Prostate gland (tissue), 2 donors: ENCODE measurements at regions not wholly inside any gene's neighbourhood (a gene's known extent, or its start where the extent isn't known, plus 50 kb on each side); places are given as distances from the start of the nearest gene placed in this dataset.

ENCODE experiments used
- DNase-seq: peaks from one replicate; pipeline ENCODE4 v3.0.0-alpha.2; 2019; ENCODE audit warnings: low spot score
- H3K27ac ChIP-seq, 2 donors: fragments of 200-600 bp; sonication (generic); 2 replicates each; pipeline ENCODE4 v1.5.1; 2017 to 2019
- H3K27me3 ChIP-seq: fragments of 200-600 bp; sonication (generic); replicated peaks from 2 replicates; pipeline ENCODE4 v1.5.1; 2019; ENCODE audit not compliant: insufficient read depth
- H3K36me3 ChIP-seq, 2 donors: fragments of 200-600 bp; sonication (generic); 1 replicate in 1 of 2; 2 replicates in 1 of 2; pipeline versions ENCODE4 v1.5.1 to v1.8.1; 2017 to 2019
- H3K4me1 ChIP-seq: fragments of 200-600 bp; sonication (generic); replicated peaks from 2 replicates; pipeline ENCODE4 v1.5.1; 2019
- H3K4me3 ChIP-seq, 2 donors: fragments of 200-600 bp; sonication (generic); 2 replicates each; pipeline ENCODE4 v1.5.1; 2017 to 2019
- H3K9me3 ChIP-seq: fragments of 200-600 bp; sonication (generic); 2 replicates; pipeline ENCODE4 v1.5.1; 2017
- POLR2A ChIP-seq: fragments of 450-650 bp; IDR thresholded peaks from one replicate; pipeline ENCODE4 v1.6.1; 2016; ENCODE audit warnings: antibody characterized with exemption, mild to moderate bottlenecking
- POLR2AphosphoS5 ChIP-seq: sonication (generic); formaldehyde crosslinking; IDR thresholded peaks from one replicate; pipeline ENCODE4 v1.6.1; 2017; ENCODE audit warnings: antibody characterized with exemption
- whole genome bisulfite sequencing: methylation state at CpG from one replicate; pipeline ENCODE4 v1.1.5; 2018; 5-methylcytosine and 5-hydroxymethylcytosine counted together
- intact Hi-C: fragments of 100-400 bp; cut with DNase I; formaldehyde crosslinking; loops from one replicate; pipeline ENCODE4 v1.14.2; 2022
- TF ChIP-seq, protein P1 (sequence below), 4 experiments: fragments of 200-600 bp in 2 of 4; fragments of 450-650 bp in 2 of 4; sonication (generic) in 2 of 4; IDR thresholded peaks; 1 replicate in 3 of 4; 2 replicates in 1 of 4; pipeline ENCODE4 v1.5.1; 2016 to 2019; ENCODE audit warnings: antibody characterized with exemption in 4 of 4, mild to moderate bottlenecking in 2 of 4, moderate library complexity in 2 of 4

DNA sequence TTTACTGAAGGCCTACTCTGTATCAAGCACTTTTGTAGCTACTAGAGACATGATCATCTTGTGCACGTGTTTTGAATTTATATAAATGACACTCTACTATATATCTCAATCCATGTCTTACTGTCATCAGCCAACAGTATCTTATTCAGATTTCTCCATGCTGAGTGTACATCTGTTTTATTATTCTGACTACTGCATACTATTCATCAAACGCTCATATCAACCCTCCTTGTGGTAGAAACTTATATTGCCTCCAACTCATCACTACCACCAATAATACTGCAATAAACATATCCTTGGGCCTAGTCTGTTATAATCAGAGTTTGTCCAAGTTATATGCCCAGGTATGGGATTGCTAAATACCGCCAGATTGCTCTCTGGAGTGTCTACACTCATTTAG, 81.6 kb upstream of the IRF2BP2 start:
- intact Hi-C loops, result no loop called here
- Histone ChIP-seq H3K27me3 (no peaks in the 10 kb centered on the region), H3K27ac (no peak overlapping the region)

GRCh38 chr1:234690872-234691271, 80.9 kb upstream of the IRF2BP2 start:
- Histone ChIP-seq H3K4me3 (no peak overlapping the region), H3K9me3 (no peaks in the 10 kb centered on the region), H3K4me1 (no peaks in the 10 kb centered on the region), H3K27ac (no peak overlapping the region), H3K36me3 (no peaks in the 10 kb centered on the region), H3K27me3 (no peaks in the 10 kb centered on the region)
- intact Hi-C loops, result no loop called here
- 75% methylated on average over 2 of the region's 2 CpGs for WGBS
- no peak for TF ChIP-seq POLR2AphosphoS5
- DNase-seq, result no peak

More for the DNA sequence above, 81.6 kb upstream of the IRF2BP2 start:
- no peak for DNase-seq
- no peaks in the 10 kb centered on the region for H3K36me3 ChIP-seq
- H3K4me1 ChIP-seq, result no peaks in the 10 kb centered on the region
- H3K4me3 ChIP-seq, result no peak overlapping the region
- no peaks in the 10 kb centered on the region for H3K9me3 ChIP-seq
- WGBS, result 61% methylated on average over 3 of the region's 3 CpGs
- TF ChIP-seq POLR2AphosphoS5, result no peak
- TF ChIP-seq, protein P1, sequence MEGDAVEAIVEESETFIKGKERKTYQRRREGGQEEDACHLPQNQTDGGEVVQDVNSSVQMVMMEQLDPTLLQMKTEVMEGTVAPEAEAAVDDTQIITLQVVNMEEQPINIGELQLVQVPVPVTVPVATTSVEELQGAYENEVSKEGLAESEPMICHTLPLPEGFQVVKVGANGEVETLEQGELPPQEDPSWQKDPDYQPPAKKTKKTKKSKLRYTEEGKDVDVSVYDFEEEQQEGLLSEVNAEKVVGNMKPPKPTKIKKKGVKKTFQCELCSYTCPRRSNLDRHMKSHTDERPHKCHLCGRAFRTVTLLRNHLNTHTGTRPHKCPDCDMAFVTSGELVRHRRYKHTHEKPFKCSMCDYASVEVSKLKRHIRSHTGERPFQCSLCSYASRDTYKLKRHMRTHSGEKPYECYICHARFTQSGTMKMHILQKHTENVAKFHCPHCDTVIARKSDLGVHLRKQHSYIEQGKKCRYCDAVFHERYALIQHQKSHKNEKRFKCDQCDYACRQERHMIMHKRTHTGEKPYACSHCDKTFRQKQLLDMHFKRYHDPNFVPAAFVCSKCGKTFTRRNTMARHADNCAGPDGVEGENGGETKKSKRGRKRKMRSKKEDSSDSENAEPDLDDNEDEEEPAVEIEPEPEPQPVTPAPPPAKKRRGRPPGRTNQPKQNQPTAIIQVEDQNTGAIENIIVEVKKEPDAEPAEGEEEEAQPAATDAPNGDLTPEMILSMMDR (IDR thresholded peaks at IDR 0.05), result no peak
- TF ChIP-seq POLR2A, result no peak

GRCh38 chr1:234689236-234689635, 79.3 kb upstream of the IRF2BP2 start:
- intact Hi-C loops, result no loop called here
- no peaks in the 10 kb centered on the region for H3K36me3 ChIP-seq
- no peak for DNase-seq

GRCh38 chr1:234687011-234687410, 77.0 kb upstream of the IRF2BP2 start:
- H3K27me3 ChIP-seq, result no peaks in the 10 kb centered on the region
- no peaks in the 10 kb centered on the region for H3K36me3 ChIP-seq
- no peak overlapping the region for H3K4me3 ChIP-seq
- 87% methylated on average over 2 of the region's 2 CpGs for WGBS
- no peak overlapping the region for H3K27ac ChIP-seq
- H3K4me1 ChIP-seq, result no peaks in the 10 kb centered on the region
- intact Hi-C loops, result no loop called here
- TF ChIP-seq POLR2A (no peak), POLR2AphosphoS5 (no peak)
- TF ChIP-seq, protein P1 (IDR thresholded peaks at IDR 0.05), result no peak
- DNase-seq, result no peak
- no peaks in the 10 kb centered on the region for H3K9me3 ChIP-seq

More at GRCh38 chr1:234689236-234689635, 79.3 kb upstream of the IRF2BP2 start:
- no peaks in the 10 kb centered on the region for H3K9me3 ChIP-seq
- H3K4me3 ChIP-seq, result no peak overlapping the region
- WGBS, result 87% methylated on average over 3 of the region's 3 CpGs
- TF ChIP-seq, protein P1 (IDR thresholded peaks at IDR 0.05), result no peak
- no peak for TF ChIP-seq POLR2AphosphoS5
- TF ChIP-seq POLR2A, result no peak
- no peaks in the 10 kb centered on the region for H3K4me1 ChIP-seq
- no peak overlapping the region for H3K27ac ChIP-seq
- H3K27me3 ChIP-seq, result no peaks in the 10 kb centered on the region

- H3K4me3 ChIP-seq, result no peak overlapping the region
- H3K9me3 ChIP-seq, result no peaks in the 10 kb centered on the region
- no peaks in the 10 kb centered on the region for H3K4me1 ChIP-seq
- intact Hi-C loops, result no loop called here
- TF ChIP-seq, protein P1 (IDR thresholded peaks at IDR 0.05), result no peak
- TF ChIP-seq POLR2A (no peak), POLR2AphosphoS5 (no peak)
- H3K36me3 ChIP-seq, result no peaks in the 10 kb centered on the region
- no peak overlapping the region for H3K27ac ChIP-seq
- no peaks in the 10 kb centered on the region for H3K27me3 ChIP-seq
- DNase-seq, result no peak
- 97% methylated on average over 1 of the region's 1 CpG for WGBS
Observed at GRCh38 chr1:234686035-234686434, 76.1 kb upstream of the IRF2BP2 start.
